GM19397 (cell line): ENCODE measurements at regions not wholly inside any gene's neighbourhood (a gene's known extent, or its start where the extent isn't known, plus 50 kb on each side); places are given as distances from the start of the nearest gene placed in this dataset.

Source experiments
- ATAC-seq: cut with Tn5 transposase; IDR thresholded peaks from one replicate; pipeline ENCODE4 v1.9.1; 2021; ENCODE audit warnings: mild to moderate bottlenecking, moderate library complexity; ENCODE audit not compliant: unreplicated experiment

GRCh38 chr11:27287205-27287604 lies 75.8 kb downstream of the CCDC34 start:
- no peak for ATAC-seq

GRCh38 chr11:27285761-27286160 lies 77.3 kb downstream of the CCDC34 start:
- ATAC-seq = no peak

- ATAC-seq = no peak
Measured at GRCh38 chr11:27282806-27283205, 80.2 kb downstream of the CCDC34 start.

- no peak for ATAC-seq
Measured at GRCh38 chr11:27281740-27282590, 81.0 kb downstream of the CCDC34 start.

- ATAC-seq = no peak
Measured at GRCh38 chr11:27281276-27281675, 81.7 kb downstream of the CCDC34 start.

GRCh38 chr11:27280140-27280539 lies 82.9 kb downstream of the CCDC34 start:
- ATAC-seq = no peak

- ATAC-seq = no peak
Measured at GRCh38 chr11:27279460-27279859, 83.6 kb downstream of the CCDC34 start.

- no peak for ATAC-seq
Measured at GRCh38 chr11:27277843-27278242, 85.2 kb downstream of the CCDC34 start.

- ATAC-seq = no peak
Measured at GRCh38 chr11:27276141-27276540, 86.9 kb downstream of the CCDC34 start.

- ATAC-seq = no peak
Measured at GRCh38 chr11:27274854-27275395, 88.1 kb downstream of the CCDC34 start.

GRCh38 chr11:27266125-27266524 lies 96.9 kb downstream of the CCDC34 start:
- no peak for ATAC-seq

GRCh38 chr11:27263986-27264385 lies 99.0 kb downstream of the CCDC34 start:
- ATAC-seq = no peak

- ATAC-seq = no peak
Measured at GRCh38 chr11:27263046-27263445, 100.0 kb downstream of the CCDC34 start.

- no peak for ATAC-seq
Measured at GRCh38 chr11:27255447-27255828, 107.6 kb downstream of the CCDC34 start.

GRCh38 chr11:27254744-27255446 lies 108.1 kb downstream of the CCDC34 start:
- ATAC-seq = no peak

GRCh38 chr11:27253224-27253623 lies 109.8 kb downstream of the CCDC34 start:
- ATAC-seq = no peak

- ATAC-seq = no peak
Measured at GRCh38 chr11:27250867-27251665, 111.9 kb downstream of the CCDC34 start.

GRCh38 chr11:27248576-27249509 lies 114.2 kb downstream of the CCDC34 start:
- ATAC-seq = no peak

- no peak for ATAC-seq
Measured at GRCh38 chr11:27247660-27248059, 115.4 kb downstream of the CCDC34 start.

GRCh38 chr11:27246925-27247324 lies 116.1 kb downstream of the CCDC34 start:
- ATAC-seq = no peak
